Calu3 (cell line): ENCODE measurements at regions not wholly inside any gene's neighbourhood (a gene's known extent, or its start where the extent isn't known, plus 50 kb on each side); places are given as distances from the start of the nearest gene placed in this dataset.

ENCODE experiments used
- BruUV-seq: library from RNA; stranded (reverse); fragments of 400-500 nt; replicated peaks from 2 replicates; lab custom pipeline; 2021; lab: Mats Ljungman, UMichigan
- CTCF ChIA-PET: fragments of 300-600 bp; sonication (Branson Sonifier 250); formaldehyde crosslinking; loops from one replicate; lab custom pipeline; 2022; ENCODE audit warnings: antibody characterized with exemption; lab: Charles Lee
- DNase-seq: peaks from one replicate; pipeline ENCODE4 v3.0.0; 2022
- H3K27ac Mint-ChIP-seq: one replicate; pipeline ENCODE4 v1.8.0; 2022; ENCODE audit warnings: mixed read lengths; ENCODE audit not compliant: unreplicated experiment
- H3K27me3 Mint-ChIP-seq: one replicate; pipeline ENCODE4 v1.8.0; 2022; ENCODE audit warnings: mixed read lengths; ENCODE audit not compliant: unreplicated experiment
- H3K36me3 Mint-ChIP-seq: one replicate; pipeline ENCODE4 v1.8.0; 2022; ENCODE audit warnings: mild to moderate bottlenecking, moderate library complexity, mixed read lengths; ENCODE audit not compliant: insufficient read depth, unreplicated experiment
- H3K4me1 Mint-ChIP-seq: one replicate; pipeline ENCODE4 v1.8.0; 2022; ENCODE audit warnings: mild to moderate bottlenecking, low read depth, mixed read lengths; ENCODE audit not compliant: unreplicated experiment
- H3K4me3 Mint-ChIP-seq: one replicate; pipeline ENCODE4 v1.8.0; 2022; ENCODE audit warnings: mild to moderate bottlenecking, low read depth, moderate library complexity, mixed read lengths; ENCODE audit not compliant: unreplicated experiment
- H3K9me3 Mint-ChIP-seq: one replicate; pipeline ENCODE4 v1.8.0; 2022; ENCODE audit warnings: low read depth, mixed read lengths; ENCODE audit not compliant: unreplicated experiment
- intact Hi-C: fragments of 100-400 bp; cut with micrococcal nuclease; formaldehyde crosslinking; loops from one replicate; pipeline ENCODE4 v1.10.0; 2022; ENCODE audit not compliant: unreplicated experiment
- TF ChIP-seq, protein P1 (sequence below): fragments of 200-600 bp; IDR thresholded peaks from one replicate; pipeline ENCODE4 v1.8.0; 2022; ENCODE audit warnings: antibody characterized with exemption; ENCODE audit not compliant: unreplicated experiment

DNA sequence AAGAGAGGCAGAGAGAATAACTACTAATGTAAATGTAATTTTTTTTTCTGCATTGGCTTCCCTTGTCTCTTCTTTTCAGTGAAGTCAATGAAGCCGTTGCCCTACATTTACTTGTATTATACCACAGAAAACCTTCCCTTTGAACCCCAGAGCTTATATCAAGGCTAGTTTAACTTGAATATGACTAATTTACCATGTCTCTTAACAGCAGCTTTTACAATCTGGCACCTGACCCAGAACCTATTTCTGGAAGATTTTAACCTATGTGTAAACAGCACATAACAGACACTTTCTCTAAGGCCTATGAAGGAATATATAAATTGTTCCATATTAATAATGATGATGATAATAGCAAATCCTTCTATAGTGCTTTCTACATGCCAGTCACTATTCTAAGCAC, 580.5 kb upstream of the NXPH2 start:
- Mint-ChIP-seq H3K4me1 (no peaks in the 10 kb centered on the region), H3K4me3 (no peak overlapping the region), H3K36me3 (no peaks in the 10 kb centered on the region), H3K9me3 (peaks cover 2% of the 10 kb centered on the region), H3K27me3 (no peaks in the 10 kb centered on the region), H3K27ac (no peak overlapping the region)
- TF ChIP-seq, protein P1, sequence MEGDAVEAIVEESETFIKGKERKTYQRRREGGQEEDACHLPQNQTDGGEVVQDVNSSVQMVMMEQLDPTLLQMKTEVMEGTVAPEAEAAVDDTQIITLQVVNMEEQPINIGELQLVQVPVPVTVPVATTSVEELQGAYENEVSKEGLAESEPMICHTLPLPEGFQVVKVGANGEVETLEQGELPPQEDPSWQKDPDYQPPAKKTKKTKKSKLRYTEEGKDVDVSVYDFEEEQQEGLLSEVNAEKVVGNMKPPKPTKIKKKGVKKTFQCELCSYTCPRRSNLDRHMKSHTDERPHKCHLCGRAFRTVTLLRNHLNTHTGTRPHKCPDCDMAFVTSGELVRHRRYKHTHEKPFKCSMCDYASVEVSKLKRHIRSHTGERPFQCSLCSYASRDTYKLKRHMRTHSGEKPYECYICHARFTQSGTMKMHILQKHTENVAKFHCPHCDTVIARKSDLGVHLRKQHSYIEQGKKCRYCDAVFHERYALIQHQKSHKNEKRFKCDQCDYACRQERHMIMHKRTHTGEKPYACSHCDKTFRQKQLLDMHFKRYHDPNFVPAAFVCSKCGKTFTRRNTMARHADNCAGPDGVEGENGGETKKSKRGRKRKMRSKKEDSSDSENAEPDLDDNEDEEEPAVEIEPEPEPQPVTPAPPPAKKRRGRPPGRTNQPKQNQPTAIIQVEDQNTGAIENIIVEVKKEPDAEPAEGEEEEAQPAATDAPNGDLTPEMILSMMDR = no peak
- no TSS peak for BruUV-seq
- DNase-seq = no peak
- intact Hi-C loops = no loop called here
- CTCF ChIA-PET = no interaction called here

DNA sequence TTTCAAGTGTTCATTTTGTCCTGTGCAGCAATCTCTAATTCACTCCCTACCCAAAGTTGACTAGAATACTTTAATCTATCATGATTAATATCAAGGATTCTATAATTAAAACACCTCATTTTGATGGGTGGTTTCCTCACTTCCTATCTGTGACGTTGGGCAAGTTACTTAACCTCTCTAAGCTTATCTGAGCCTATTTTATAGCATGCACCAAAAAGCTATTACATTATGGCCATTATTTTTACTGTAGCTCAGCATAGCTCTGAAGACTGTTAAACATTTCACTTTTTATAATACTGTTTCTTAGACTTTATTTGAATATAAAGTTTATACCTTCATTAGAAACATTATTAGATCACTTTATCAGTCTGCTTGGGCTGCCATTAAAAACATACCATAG, 579.6 kb upstream of the NXPH2 start:
- no TSS peak for BruUV-seq
- H3K36me3 Mint-ChIP-seq = no peaks in the 10 kb centered on the region
- no peak overlapping the region for H3K27ac Mint-ChIP-seq
- no peaks in the 10 kb centered on the region for H3K4me1 Mint-ChIP-seq
- intact Hi-C loops = no loop called here
- DNase-seq = no peak
- TF ChIP-seq, protein P1 = no peak
- H3K9me3 Mint-ChIP-seq = peaks cover 2% of the 10 kb centered on the region
- CTCF ChIA-PET = no interaction called here
- no peak overlapping the region for H3K4me3 Mint-ChIP-seq
- H3K27me3 Mint-ChIP-seq = no peaks in the 10 kb centered on the region

DNA sequence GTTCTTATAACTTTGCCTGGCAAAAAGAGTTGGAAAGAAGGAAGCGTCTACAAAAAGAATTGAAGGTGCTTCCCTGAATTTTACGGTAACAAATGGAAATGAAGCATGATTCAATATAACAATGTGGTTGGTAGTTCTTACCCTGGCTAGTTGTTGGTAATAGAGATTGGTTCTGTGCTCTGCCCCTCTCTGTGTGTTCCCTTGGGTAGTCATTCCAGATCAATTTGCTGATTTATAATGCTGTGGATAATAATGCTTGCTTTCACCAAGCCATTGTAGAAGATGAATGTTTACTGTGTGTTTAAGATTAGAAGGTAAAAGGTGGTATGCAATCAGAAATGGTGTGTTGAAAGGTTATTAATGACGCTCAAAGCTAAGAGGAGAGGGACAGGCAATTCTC, 577.8 kb upstream of the NXPH2 start:
- TF ChIP-seq, protein P1 = no peak
- Mint-ChIP-seq H3K27ac (no peak overlapping the region), H3K4me3 (no peak overlapping the region), H3K27me3 (no peaks in the 10 kb centered on the region), H3K36me3 (no peaks in the 10 kb centered on the region), H3K9me3 (peaks cover 5% of the 10 kb centered on the region), H3K4me1 (no peaks in the 10 kb centered on the region)
- intact Hi-C loops = no loop called here
- DNase-seq = no peak
- CTCF ChIA-PET = no interaction called here
- no TSS peak for BruUV-seq

DNA sequence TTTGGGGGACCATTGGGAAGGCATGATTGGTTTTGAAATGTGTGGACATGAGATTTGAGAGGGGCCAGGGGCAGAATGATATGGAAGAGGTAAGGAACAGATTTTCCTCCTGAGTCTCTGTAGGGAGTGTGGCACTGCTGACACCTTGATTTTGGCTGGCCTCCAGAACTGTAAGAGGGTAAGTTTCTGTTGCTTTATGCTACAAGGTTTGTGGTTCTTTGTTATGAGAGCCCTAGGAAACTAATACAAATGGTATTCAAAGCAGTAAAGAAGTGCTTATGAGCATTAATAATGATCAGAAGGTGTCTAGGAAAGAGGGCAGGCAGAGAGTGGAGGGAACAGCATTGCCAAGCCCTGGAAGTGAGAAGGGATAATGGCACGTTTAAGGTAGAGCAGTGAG, 574.3 kb upstream of the NXPH2 start:
- intact Hi-C loops = no loop called here
- CTCF ChIA-PET = no interaction called here
- TF ChIP-seq, protein P1 = no peak

More for the DNA sequence above, 574.3 kb upstream of the NXPH2 start:
- Mint-ChIP-seq H3K27ac (no peak overlapping the region), H3K4me3 (no peak overlapping the region), H3K9me3 (peaks cover 14% of the 10 kb centered on the region), H3K27me3 (no peaks in the 10 kb centered on the region), H3K4me1 (no peaks in the 10 kb centered on the region), H3K36me3 (no peaks in the 10 kb centered on the region)
- BruUV-seq = no TSS peak
- no peak for DNase-seq
